Mesenchymal stem cell (in vitro differentiated cells and primary cell): ENCODE measurements at regions not wholly inside any gene's neighbourhood (a gene's known extent, or its start where the extent isn't known, plus 50 kb on each side); places are given as distances from the start of the nearest gene placed in this dataset.

ENCODE experiments used
- DNase-seq: peaks from one replicate; pipeline ENCODE4 v3.0.0-alpha.2; 2013
- H2AFZ ChIP-seq: one replicate; pipeline ENCODE4 v1.6.1; 2013; ENCODE audit warnings: low read depth, mild to moderate bottlenecking, control low read depth, inconsistent platforms, low read length, moderate library complexity
- H2AK5ac ChIP-seq: 2 replicates; pipeline ENCODE4 v1.6.1; 2013; ENCODE audit warnings: low read length, moderate library complexity, mild to moderate bottlenecking, inconsistent platforms; ENCODE audit not compliant: severe bottlenecking
- H2BK120ac ChIP-seq: one replicate; pipeline ENCODE4 v1.6.1; 2013; ENCODE audit warnings: low read depth, mild to moderate bottlenecking, inconsistent platforms, low read length, moderate library complexity
- H2BK12ac ChIP-seq, 2 experiments: one replicate each; pipeline ENCODE4 v1.6.1; 2013; ENCODE audit warnings: inconsistent platforms in 2 of 2, low read length in 2 of 2, mild to moderate bottlenecking in 2 of 2, moderate library complexity in 2 of 2, control low read depth in 1 of 2
- H2BK15ac ChIP-seq: one replicate; pipeline ENCODE4 v1.6.1; 2013; ENCODE audit warnings: mild to moderate bottlenecking, low read depth, inconsistent platforms; ENCODE audit not compliant: poor library complexity, severe bottlenecking
- H2BK5ac ChIP-seq: 2 replicates; pipeline ENCODE4 v1.6.1; 2013; ENCODE audit warnings: low read depth, mild to moderate bottlenecking, low read length, control low read depth, inconsistent platforms; ENCODE audit not compliant: poor library complexity, severe bottlenecking
- H3K14ac ChIP-seq, 2 experiments: one replicate each; pipeline ENCODE4 v1.6.1; 2013; ENCODE audit warnings: inconsistent platforms in 2 of 2, low read length in 2 of 2, control low read depth in 1 of 2, mild to moderate bottlenecking in 1 of 2, moderate library complexity in 1 of 2
- H3K18ac ChIP-seq, 2 experiments: one replicate each; pipeline ENCODE4 v1.6.1; 2013; ENCODE audit warnings: inconsistent platforms in 2 of 2, low read length in 2 of 2, control low read depth in 1 of 2, low read depth in 1 of 2, mild to moderate bottlenecking in 1 of 2
- H3K23ac ChIP-seq, 2 experiments: one replicate each; pipeline ENCODE4 v1.6.1; 2013; ENCODE audit warnings: inconsistent platforms in 2 of 2, low read length in 2 of 2, mild to moderate bottlenecking in 2 of 2, moderate library complexity in 2 of 2, control low read depth in 1 of 2
- H3K27ac ChIP-seq: 2 replicates; pipeline ENCODE4 v1.5.1; 2013; ENCODE audit warnings: mild to moderate bottlenecking, moderate library complexity, low read length, control low read depth, inconsistent platforms; ENCODE audit not compliant: poor library complexity, severe bottlenecking
- H3K27me3 ChIP-seq, 2 experiments: 2 replicates each; pipeline versions ENCODE4 v1.6.1 to v1.7.0; 2013; ENCODE audit warnings: low read length in 2 of 2, mild to moderate bottlenecking in 2 of 2, moderate library complexity in 2 of 2, control low read depth in 1 of 2, inconsistent platforms in 1 of 2; ENCODE audit not compliant: control insufficient read depth in 1 of 2, insufficient read depth in 1 of 2
- H3K36me3 ChIP-seq, 2 experiments: 2 replicates each; pipeline versions ENCODE4 v1.6.1 to v1.7.0; 2013; ENCODE audit warnings: low read length in 2 of 2, control low read depth in 1 of 2, inconsistent platforms in 1 of 2, low read depth in 1 of 2, mild to moderate bottlenecking in 1 of 2; ENCODE audit not compliant: insufficient read depth in 2 of 2, control insufficient read depth in 1 of 2
- H3K4ac ChIP-seq, 2 experiments: one replicate each; pipeline ENCODE4 v1.6.1; 2013; ENCODE audit warnings: inconsistent platforms in 2 of 2, low read length in 2 of 2, mild to moderate bottlenecking in 2 of 2, moderate library complexity in 2 of 2, control low read depth in 1 of 2, low read depth in 1 of 2
- H3K4me1 ChIP-seq: 2 replicates; pipeline ENCODE4 v1.6.1; 2013; ENCODE audit warnings: low read depth, low read length, control low read depth; ENCODE audit not compliant: control insufficient read depth, insufficient read depth
- H3K4me2 ChIP-seq: 2 replicates; pipeline ENCODE4 v1.6.1; 2013; ENCODE audit warnings: low read length, mild to moderate bottlenecking, inconsistent platforms; ENCODE audit not compliant: poor library complexity, severe bottlenecking
- H3K4me3 ChIP-seq, 2 experiments: 2 replicates each; pipeline versions ENCODE4 v1.5.1 to v1.7.0; 2013; ENCODE audit warnings: low read length in 2 of 2, mild to moderate bottlenecking in 2 of 2, control low read depth in 1 of 2, low read depth in 1 of 2; ENCODE audit not compliant: insufficient read depth in 1 of 2
- H3K79me1 ChIP-seq: replicated peaks from 2 replicates; pipeline ENCODE4 v1.6.1; 2013; ENCODE audit warnings: mild to moderate bottlenecking, control low read depth, low read length, inconsistent platforms; ENCODE audit not compliant: poor library complexity, severe bottlenecking
- H3K9ac ChIP-seq: 2 replicates; pipeline ENCODE4 v1.7.0; 2013; ENCODE audit warnings: mild to moderate bottlenecking, low read length, moderate library complexity
- H3K9me3 ChIP-seq: 2 replicates; pipeline ENCODE4 v1.7.0; 2013; ENCODE audit warnings: mild to moderate bottlenecking, low read length; ENCODE audit not compliant: control insufficient read depth
- H4K8ac ChIP-seq: one replicate; pipeline ENCODE4 v1.6.1; 2013; ENCODE audit warnings: inconsistent platforms, mild to moderate bottlenecking, low read length, moderate library complexity
- H4K91ac ChIP-seq: one replicate; pipeline ENCODE4 v1.6.1; 2013; ENCODE audit warnings: mild to moderate bottlenecking, low read length, inconsistent platforms
- WGBS: methylation state at CpG from one replicate; pipeline ENCODE4 v1.1.7; 2013; ENCODE audit warnings: mixed read lengths; 5-methylcytosine and 5-hydroxymethylcytosine counted together

- no peak overlapping the region for H2AK5ac ChIP-seq
- no peaks in the 10 kb centered on the region for H3K36me3 ChIP-seq
- DNase-seq: no peak
- no peak overlapping the region for H2BK120ac ChIP-seq
- no peak overlapping the region for H2BK15ac ChIP-seq
- H3K9ac ChIP-seq: no peak overlapping the region
- H2BK5ac ChIP-seq: no peak overlapping the region
- no peaks in the 10 kb centered on the region for H3K9me3 ChIP-seq
- H3K79me1 ChIP-seq: no peaks in the 10 kb centered on the region
- no peak overlapping the region for H3K4me3 ChIP-seq
- peaks cover 2% of the 10 kb centered on the region for H3K4me1 ChIP-seq
- no peak overlapping the region for H2AFZ ChIP-seq
- H3K14ac ChIP-seq: no peak overlapping the region
- H4K91ac ChIP-seq: no peak overlapping the region
- no peak overlapping the region for H3K27ac ChIP-seq
- H3K23ac ChIP-seq: no peak overlapping the region
- 100% methylated on average over 2 of the region's 2 CpGs for WGBS
- H3K27me3 ChIP-seq: no peaks in the 10 kb centered on the region
- H3K18ac ChIP-seq: no peak overlapping the region
- no peak overlapping the region for H3K4me2 ChIP-seq
- no peak overlapping the region for H2BK12ac ChIP-seq
- H3K4ac ChIP-seq: no peak overlapping the region
- no peak overlapping the region for H4K8ac ChIP-seq
These were observed 282.5 kb upstream of the KYNU start for GRCh38 chr2:142594935-142595334.

- Histone ChIP-seq H4K8ac (no peak overlapping the region), H3K18ac (no peak overlapping the region), H2AFZ (no peak overlapping the region), H2AK5ac (no peak overlapping the region), H2BK120ac (no peak overlapping the region), H2BK12ac (no peak overlapping the region), H3K27me3 (no peaks in the 10 kb centered on the region), H4K91ac (no peak overlapping the region), H3K4ac (no peak overlapping the region), H3K79me1 (no peaks in the 10 kb centered on the region), H3K4me3 (no peak overlapping the region), H3K14ac (no peak overlapping the region), H3K27ac (peak overlapping the region; percentile 62), H2BK5ac (no peak overlapping the region), H3K9me3 (no peaks in the 10 kb centered on the region), H3K9ac (no peak overlapping the region), H3K23ac (no peak overlapping the region), H3K4me2 (peak overlapping the region; percentile 16), H3K36me3 (no peaks in the 10 kb centered on the region), H3K4me1 (no peaks in the 10 kb centered on the region), H2BK15ac (no peak overlapping the region)
- DNase-seq: no peak
- WGBS: 36% methylated on average over 1 of the region's 3 CpGs
These were observed 285.3 kb upstream of the KYNU start for GRCh38 chr2:142592171-142592570.

GRCh38 chr2:142591420-142591819 is 286.0 kb upstream of the KYNU start:
- Histone ChIP-seq H3K14ac (no peak overlapping the region), H2BK5ac (no peak overlapping the region), H2BK120ac (no peak overlapping the region), H2BK15ac (no peak overlapping the region), H3K79me1 (no peaks in the 10 kb centered on the region), H3K36me3 (no peaks in the 10 kb centered on the region), H3K4me1 (no peaks in the 10 kb centered on the region), H4K8ac (no peak overlapping the region), H3K4ac (no peak overlapping the region), H2BK12ac (no peak overlapping the region), H2AK5ac (no peak overlapping the region), H3K9me3 (no peaks in the 10 kb centered on the region), H3K4me2 (no peak overlapping the region), H3K9ac (no peak overlapping the region), H3K23ac (no peak overlapping the region), H4K91ac (no peak overlapping the region), H3K27me3 (no peaks in the 10 kb centered on the region), H3K18ac (no peak overlapping the region), H3K27ac (peak overlapping the region; percentile 38), H3K4me3 (no peak overlapping the region), H2AFZ (no peak overlapping the region)
- no peak for DNase-seq
- WGBS: 49% methylated on average over 2 of the region's 2 CpGs

GRCh38 chr2:142588269-142588668 is 289.2 kb upstream of the KYNU start:
- H2BK12ac ChIP-seq: no peak overlapping the region
- no peak overlapping the region for H2BK5ac ChIP-seq
- H3K27ac ChIP-seq: no peak overlapping the region
- H3K23ac ChIP-seq: no peak overlapping the region
- H2BK120ac ChIP-seq: no peak overlapping the region
- H4K91ac ChIP-seq: no peak overlapping the region
- no peaks in the 10 kb centered on the region for H3K9me3 ChIP-seq
- no peaks in the 10 kb centered on the region for H3K4me1 ChIP-seq
- no peak overlapping the region for H3K4me3 ChIP-seq
- no peaks in the 10 kb centered on the region for H3K27me3 ChIP-seq
- 83% methylated on average over 1 of the region's 1 CpG for WGBS
- no peak overlapping the region for H2AK5ac ChIP-seq
- no peak overlapping the region for H3K14ac ChIP-seq
- no peaks in the 10 kb centered on the region for H3K79me1 ChIP-seq
- no peak overlapping the region for H4K8ac ChIP-seq
- H2BK15ac ChIP-seq: no peak overlapping the region
- DNase-seq: no peak
- H3K36me3 ChIP-seq: no peaks in the 10 kb centered on the region
- H3K9ac ChIP-seq: no peak overlapping the region
- no peak overlapping the region for H2AFZ ChIP-seq
- H3K4ac ChIP-seq: no peak overlapping the region
- H3K4me2 ChIP-seq: no peak overlapping the region
- H3K18ac ChIP-seq: no peak overlapping the region
